Neural crest cell (in vitro differentiated cells): ENCODE measurements at regions not wholly inside any gene's neighbourhood (a gene's known extent, or its start where the extent isn't known, plus 50 kb on each side); places are given as distances from the start of the nearest gene placed in this dataset.

ENCODE experiments used
- DNase-seq: peaks from one replicate; pipeline ENCODE4 v3.0.0; 2021; ENCODE audit warnings: low read depth, mixed read lengths, low spot score
- H3K27ac Mint-ChIP-seq: one replicate; pipeline ENCODE4 v1.8.0; 2021; ENCODE audit warnings: mild to moderate bottlenecking, mixed read lengths; ENCODE audit not compliant: unreplicated experiment
- H3K27me3 Mint-ChIP-seq: 2 replicates; pipeline ENCODE4 v1.8.0; 2021; ENCODE audit warnings: low read depth, mild to moderate bottlenecking, mixed read lengths
- H3K36me3 Mint-ChIP-seq: 2 replicates; pipeline ENCODE4 v1.8.0; 2021; ENCODE audit warnings: low read depth, mild to moderate bottlenecking, mixed read lengths
- H3K4me1 Mint-ChIP-seq: 2 replicates; pipeline ENCODE4 v1.8.0; 2021; ENCODE audit warnings: mixed read lengths
- H3K4me3 Mint-ChIP-seq: one replicate; pipeline ENCODE4 v1.8.0; 2021; ENCODE audit warnings: mild to moderate bottlenecking, mixed read lengths
- H3K9me3 Mint-ChIP-seq: 2 replicates; pipeline ENCODE4 v1.8.0; 2021; ENCODE audit warnings: mixed read lengths
- TF ChIP-seq, protein P1 (sequence below): fragments of 200-600 bp; sonication (generic); conservative IDR thresholded peaks from 2 replicates; pipeline ENCODE4 v1.5.0; 2021; ENCODE audit warnings: antibody characterized with exemption, mild to moderate bottlenecking

DNA sequence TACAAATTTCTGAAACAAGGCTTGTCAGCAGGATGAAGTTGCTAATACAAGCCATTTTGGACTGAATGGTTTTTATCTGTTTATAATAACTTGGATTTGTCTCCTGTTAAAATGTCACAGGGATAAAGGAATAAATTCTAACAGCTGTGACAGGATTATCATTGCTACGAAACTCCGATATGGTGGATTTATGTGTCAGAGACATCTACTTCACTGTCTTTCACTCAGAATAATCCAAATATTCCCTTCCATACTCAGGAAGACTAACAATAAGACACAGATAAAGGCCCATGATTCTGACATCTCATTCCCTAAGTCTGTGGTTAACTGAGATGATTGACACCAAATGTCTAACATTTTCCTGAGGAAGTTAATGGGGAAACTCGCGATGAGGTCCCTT is 529.8 kb upstream of the GOT2 start:
- H3K36me3 Mint-ChIP-seq, result no peaks in the 10 kb centered on the region
- H3K27ac Mint-ChIP-seq, result no peak overlapping the region
- no peaks in the 10 kb centered on the region for H3K27me3 Mint-ChIP-seq
- no peak overlapping the region for H3K4me3 Mint-ChIP-seq
- TF ChIP-seq, protein P1, sequence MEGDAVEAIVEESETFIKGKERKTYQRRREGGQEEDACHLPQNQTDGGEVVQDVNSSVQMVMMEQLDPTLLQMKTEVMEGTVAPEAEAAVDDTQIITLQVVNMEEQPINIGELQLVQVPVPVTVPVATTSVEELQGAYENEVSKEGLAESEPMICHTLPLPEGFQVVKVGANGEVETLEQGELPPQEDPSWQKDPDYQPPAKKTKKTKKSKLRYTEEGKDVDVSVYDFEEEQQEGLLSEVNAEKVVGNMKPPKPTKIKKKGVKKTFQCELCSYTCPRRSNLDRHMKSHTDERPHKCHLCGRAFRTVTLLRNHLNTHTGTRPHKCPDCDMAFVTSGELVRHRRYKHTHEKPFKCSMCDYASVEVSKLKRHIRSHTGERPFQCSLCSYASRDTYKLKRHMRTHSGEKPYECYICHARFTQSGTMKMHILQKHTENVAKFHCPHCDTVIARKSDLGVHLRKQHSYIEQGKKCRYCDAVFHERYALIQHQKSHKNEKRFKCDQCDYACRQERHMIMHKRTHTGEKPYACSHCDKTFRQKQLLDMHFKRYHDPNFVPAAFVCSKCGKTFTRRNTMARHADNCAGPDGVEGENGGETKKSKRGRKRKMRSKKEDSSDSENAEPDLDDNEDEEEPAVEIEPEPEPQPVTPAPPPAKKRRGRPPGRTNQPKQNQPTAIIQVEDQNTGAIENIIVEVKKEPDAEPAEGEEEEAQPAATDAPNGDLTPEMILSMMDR, result no peak
- DNase-seq, result no peak
- no peaks in the 10 kb centered on the region for H3K9me3 Mint-ChIP-seq
- no peaks in the 10 kb centered on the region for H3K4me1 Mint-ChIP-seq

DNA sequence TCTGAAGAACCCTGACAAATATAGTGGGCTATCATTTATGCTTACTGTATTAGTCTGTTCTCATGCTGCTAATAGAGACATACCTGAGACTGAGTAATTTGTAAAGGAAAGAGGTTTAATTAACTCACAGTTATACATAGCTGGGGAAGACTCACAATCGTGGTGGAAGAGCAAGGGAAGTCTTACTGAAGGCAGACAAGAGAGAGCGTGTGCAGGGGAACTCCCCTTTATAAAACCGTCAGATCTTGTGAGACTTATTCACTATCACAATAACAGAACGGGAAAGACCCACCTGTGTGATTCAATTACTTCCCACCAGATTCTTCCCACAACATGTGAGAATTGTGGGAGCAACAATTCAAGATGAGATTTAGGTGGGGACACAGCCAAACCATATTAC is 526.8 kb upstream of the GOT2 start:
- Mint-ChIP-seq H3K36me3 (no peaks in the 10 kb centered on the region), H3K9me3 (no peaks in the 10 kb centered on the region), H3K27me3 (no peaks in the 10 kb centered on the region), H3K4me3 (no peak overlapping the region), H3K27ac (no peak overlapping the region), H3K4me1 (no peaks in the 10 kb centered on the region)
- no peak for DNase-seq
- TF ChIP-seq, protein P1, result no peak

DNA sequence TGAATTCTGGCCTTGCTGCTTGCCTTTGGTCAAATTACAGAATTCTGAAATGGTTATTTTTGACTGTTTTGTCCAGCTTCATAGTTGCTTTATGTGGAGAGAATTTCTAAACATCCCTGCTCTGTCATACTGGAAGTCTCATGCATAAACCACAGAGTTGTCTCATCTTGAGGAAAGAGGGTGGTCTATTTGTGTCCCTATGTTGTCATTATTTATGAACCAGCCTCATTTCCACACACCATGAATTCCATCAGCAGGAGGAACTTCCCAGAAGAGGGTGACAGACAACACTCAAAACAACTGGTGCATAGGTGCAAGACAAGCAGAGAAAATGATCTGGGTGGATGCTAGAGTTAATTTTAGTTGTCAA is 525.8 kb upstream of the GOT2 start:
- Mint-ChIP-seq H3K9me3 (no peaks in the 10 kb centered on the region), H3K36me3 (no peaks in the 10 kb centered on the region), H3K4me1 (no peaks in the 10 kb centered on the region), H3K4me3 (no peak overlapping the region), H3K27me3 (no peaks in the 10 kb centered on the region), H3K27ac (no peak overlapping the region)
- no peak for DNase-seq
- TF ChIP-seq, protein P1, result no peak

DNA sequence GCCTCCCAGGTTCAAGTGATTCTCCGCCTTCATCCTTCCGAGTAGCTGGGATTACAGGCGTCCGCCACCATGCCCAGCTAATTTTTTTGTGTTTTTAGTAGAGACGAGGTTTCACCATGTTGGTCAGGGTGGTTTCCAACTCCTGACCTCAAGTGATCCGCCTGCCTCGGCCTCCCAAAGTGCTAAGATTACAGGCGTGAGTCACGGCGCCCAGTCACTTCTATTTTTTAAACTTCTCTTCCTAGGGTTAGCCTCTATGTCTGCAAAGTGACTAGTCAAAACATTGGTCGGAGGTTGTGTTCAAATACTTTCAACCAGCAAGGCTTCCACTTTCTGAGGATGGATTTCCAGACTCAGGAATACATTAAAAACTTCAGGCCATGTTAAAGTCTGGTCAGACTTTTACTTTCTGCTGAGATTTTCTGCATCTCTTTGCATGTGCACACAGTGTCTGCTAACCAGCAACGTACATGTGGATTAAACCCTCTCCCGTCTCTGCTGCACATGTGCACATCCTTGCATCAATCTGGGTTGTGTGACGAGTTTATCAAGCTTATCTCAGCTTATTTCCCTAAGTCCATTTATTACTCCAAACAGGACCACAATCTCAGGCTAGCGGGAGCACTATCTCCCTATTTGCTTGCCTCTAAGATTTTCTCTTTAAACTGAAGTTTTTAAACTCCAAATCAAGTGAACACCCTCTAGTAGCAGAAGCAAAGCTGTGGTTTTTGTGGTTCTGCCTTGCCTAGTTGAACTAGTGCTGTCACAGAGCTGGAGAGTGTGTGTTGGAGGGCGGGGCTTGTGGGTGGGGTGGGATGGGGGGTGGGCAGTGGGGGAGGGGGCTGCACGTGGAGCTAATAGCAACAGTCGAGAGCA is 525.2 kb upstream of the GOT2 start:
- Mint-ChIP-seq H3K4me3 (no peak overlapping the region), H3K4me1 (no peaks in the 10 kb centered on the region), H3K9me3 (no peaks in the 10 kb centered on the region), H3K27me3 (no peaks in the 10 kb centered on the region), H3K36me3 (no peaks in the 10 kb centered on the region), H3K27ac (no peak overlapping the region)
- DNase-seq, result no peak
- TF ChIP-seq, protein P1, result no peak

GRCh38 chr16:59252317-59252716 is 518.2 kb upstream of the GOT2 start:
- H3K4me1 Mint-ChIP-seq, result no peaks in the 10 kb centered on the region
- no peak overlapping the region for H3K4me3 Mint-ChIP-seq
- no peaks in the 10 kb centered on the region for H3K27me3 Mint-ChIP-seq
- no peak for DNase-seq
- TF ChIP-seq, protein P1, result no peak
- no peaks in the 10 kb centered on the region for H3K9me3 Mint-ChIP-seq
- no peaks in the 10 kb centered on the region for H3K36me3 Mint-ChIP-seq
- no peak overlapping the region for H3K27ac Mint-ChIP-seq
